Ascending aorta (tissue), 2 donors: ENCODE measurements at regions not wholly inside any gene's neighbourhood (a gene's known extent, or its start where the extent isn't known, plus 50 kb on each side); places are given as distances from the start of the nearest gene placed in this dataset.
"Not testable (repeated sequence)": the region's sequence is repeated elsewhere in the genome, so short reads cannot be mapped to it uniquely, and the experiment has no call there.

Source experiments
- DNase-seq, 2 donors: peaks; one replicate each; pipeline ENCODE4 v3.0.0-alpha.2; 2019; ENCODE audit warnings: low spot score in 2 of 2
- H3K27ac ChIP-seq, 2 donors: fragments of 200-600 bp; sonication (generic); one replicate each; pipeline ENCODE4 v1.5.1; 2016 to 2017; ENCODE audit warnings: mild to moderate bottlenecking in 1 of 2
- H3K27me3 ChIP-seq: fragments of 200-600 bp; sonication (generic); one replicate; pipeline ENCODE4 v1.5.1; 2017
- H3K36me3 ChIP-seq, 2 donors: fragments of 200-600 bp; sonication (generic); one replicate each; pipeline ENCODE4 v1.5.1; 2016
- H3K4me1 ChIP-seq, 2 donors: fragments of 200-600 bp; sonication (generic); one replicate each; pipeline ENCODE4 v1.5.1; 2016 to 2017; ENCODE audit warnings: mild to moderate bottlenecking in 1 of 2
- H3K4me3 ChIP-seq, 2 donors: fragments of 200-600 bp; sonication (generic); one replicate each; pipeline ENCODE4 v1.5.1; 2016 to 2017; ENCODE audit warnings: mild to moderate bottlenecking in 1 of 2
- H3K9me3 ChIP-seq, 2 donors: fragments of 200-600 bp; sonication (generic); one replicate each; pipeline ENCODE4 v1.5.1; 2016
- CTCF ChIP-seq, 3 experiments: fragments of 200-600 bp in 2 of 3; fragments of 450-650 bp in 1 of 3; sonication (generic) in 2 of 3; IDR thresholded peaks; one replicate each; pipeline ENCODE4 v1.5.1; 2016 to 2019; ENCODE audit warnings: antibody characterized with exemption in 3 of 3, mild to moderate bottlenecking in 1 of 3, moderate library complexity in 1 of 3
- intact Hi-C: fragments of 100-400 bp; cut with DNase I; formaldehyde crosslinking; loops from one replicate; pipeline ENCODE4 v1.15.1; 2023

GRCh38 chr13:46476174-46476573, 76.8 kb upstream of the LRCH1 start:
- Histone ChIP-seq H3K36me3 (no peaks in the 10 kb centered on the region), H3K4me1 (no peaks in the 10 kb centered on the region), H3K4me3 (no peak overlapping the region), H3K27ac (no peak overlapping the region), H3K9me3 (no peaks in the 10 kb centered on the region), H3K27me3 (no peaks in the 10 kb centered on the region)
- no peak for TF ChIP-seq CTCF (IDR thresholded peaks at IDR 0.05)
- intact Hi-C loops: no loop called here
- DNase-seq: no peak

GRCh38 chr13:46475541-46475991, 77.4 kb upstream of the LRCH1 start:
- Histone ChIP-seq H3K4me1 (no peaks in the 10 kb centered on the region), H3K36me3 (no peaks in the 10 kb centered on the region), H3K9me3 (no peaks in the 10 kb centered on the region), H3K27ac (no peak overlapping the region), H3K27me3 (no peaks in the 10 kb centered on the region), H3K4me3 (no peak overlapping the region)
- intact Hi-C loops: no loop called here
- TF ChIP-seq CTCF (IDR thresholded peaks at IDR 0.05): no peak
- DNase-seq: no peak

- TF ChIP-seq CTCF (IDR thresholded peaks at IDR 0.05): no peak
These were observed 79.2 kb upstream of the LRCH1 start for GRCh38 chr13:46473806-46474205.

DNA sequence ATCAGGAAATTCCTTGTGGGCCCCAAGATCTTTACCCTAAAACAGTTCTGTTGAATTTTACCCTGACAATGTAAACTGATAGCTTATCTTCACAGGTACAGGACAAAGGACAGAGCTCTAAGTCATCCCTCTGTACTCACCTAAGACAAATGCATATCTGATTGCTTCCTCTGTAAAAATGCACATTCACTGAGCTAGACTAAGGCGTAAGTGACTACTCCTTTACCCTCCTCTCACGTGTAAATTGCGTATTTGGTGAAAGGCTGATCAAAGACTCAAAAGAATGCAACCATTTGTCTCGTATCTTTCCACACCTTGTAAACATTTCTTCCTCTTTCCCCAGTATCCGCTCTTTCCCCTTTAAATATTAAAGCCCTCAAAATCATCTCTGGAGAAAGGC, 80.6 kb upstream of the LRCH1 start:
- no peaks in the 10 kb centered on the region for H3K27me3 ChIP-seq
- no peak for DNase-seq
- no peaks in the 10 kb centered on the region for H3K36me3 ChIP-seq
- H3K9me3 ChIP-seq: no peaks in the 10 kb centered on the region
- intact Hi-C loops: no loop called here
- no peak for TF ChIP-seq CTCF (IDR thresholded peaks at IDR 0.05)
- H3K4me3 ChIP-seq: no peak overlapping the region
- no peak overlapping the region for H3K27ac ChIP-seq
- peaks cover 0 to 9% of the 10 kb centered on the region in 2 donors for H3K4me1 ChIP-seq

More at GRCh38 chr13:46473806-46474205, 79.2 kb upstream of the LRCH1 start:
- Histone ChIP-seq H3K36me3 (no peaks in the 10 kb centered on the region), H3K27ac (no peak overlapping the region), H3K9me3 (no peaks in the 10 kb centered on the region), H3K27me3 (no peaks in the 10 kb centered on the region), H3K4me1 (peaks cover 0 to 2% of the 10 kb centered on the region in 2 donors), H3K4me3 (no peak overlapping the region)
- no peak for DNase-seq
- intact Hi-C loops: no loop called here

GRCh38 chr13:46469699-46470098, 82.6 kb upstream of the RUBCNL start:
- intact Hi-C loops: loop anchor here (2.0 kb wide), 1 partner anchor 19 kb away; no protein-coding TSS in a partner anchor
- not testable (repeated sequence) for H3K36me3 ChIP-seq, DNase-seq

DNA sequence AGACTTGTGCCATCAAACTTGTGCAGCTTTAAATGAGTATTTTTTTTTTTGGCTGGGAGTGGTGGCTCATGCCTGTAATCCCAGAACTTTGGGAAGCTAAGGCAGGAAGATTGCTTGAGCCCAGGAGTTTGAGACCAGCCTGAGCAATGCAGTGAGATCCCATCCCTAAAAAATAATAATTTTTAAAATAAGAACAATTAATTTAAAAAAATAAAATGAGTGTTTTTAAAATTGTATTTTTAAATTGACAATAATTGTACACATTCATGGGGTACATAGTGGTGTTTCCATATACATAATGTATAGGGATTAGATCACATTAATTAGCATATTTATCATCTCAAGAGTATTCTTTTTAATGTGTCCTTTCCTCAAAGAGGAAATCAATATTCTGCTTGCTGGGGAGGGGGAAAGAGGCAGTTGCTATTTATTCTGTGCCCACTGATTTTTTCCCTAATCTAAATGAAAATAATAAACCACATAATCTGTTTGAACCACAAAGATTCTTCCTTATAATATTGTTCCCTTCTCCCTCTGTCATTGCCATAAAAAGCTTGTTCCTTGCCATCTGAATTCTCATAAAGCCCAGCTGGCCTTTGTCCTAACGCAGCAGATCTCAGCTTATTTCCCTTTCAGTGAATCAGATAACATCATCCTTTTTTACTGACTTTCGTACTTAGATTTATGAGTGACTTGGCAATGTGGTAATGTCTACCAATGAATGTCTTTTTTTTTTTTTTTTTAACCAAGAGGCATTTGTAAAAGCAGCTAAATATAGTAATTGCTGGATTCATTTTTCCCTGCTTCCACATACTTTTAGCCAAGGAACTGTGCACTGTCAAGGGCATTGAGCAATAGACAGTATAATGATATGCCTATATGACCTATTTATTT, 81.8 kb upstream of the RUBCNL start:
- no peak for DNase-seq
- H3K4me1 ChIP-seq: peaks cover 0 to 9% of the 10 kb centered on the region in 2 donors
- no peak overlapping the region for H3K4me3 ChIP-seq
- peak overlapping the region; percentile 32 to 63 for H3K27ac ChIP-seq
- intact Hi-C loops: loop anchor here (2.0 kb wide), 1 partner anchor 20 kb away; no protein-coding TSS in a partner anchor
- H3K9me3 ChIP-seq: no peaks in the 10 kb centered on the region
- no peak for TF ChIP-seq CTCF (IDR thresholded peaks at IDR 0.05)
- H3K36me3 ChIP-seq: no peaks in the 10 kb centered on the region
- no peaks in the 10 kb centered on the region for H3K27me3 ChIP-seq

More at GRCh38 chr13:46469699-46470098, 82.6 kb upstream of the RUBCNL start:
- not testable (repeated sequence) for H3K27ac ChIP-seq, H3K9me3 ChIP-seq, H3K4me3 ChIP-seq, H3K27me3 ChIP-seq, H3K4me1 ChIP-seq

GRCh38 chr13:46467694-46468093, 80.6 kb upstream of the RUBCNL start:
- DNase-seq: peak in 1 of 2 donors; percentile 88
- not testable (repeated sequence) for H3K9me3 ChIP-seq, H3K36me3 ChIP-seq, H3K4me1 ChIP-seq, H3K27me3 ChIP-seq
- Histone ChIP-seq H3K27ac (peak overlapping the region; percentile 32 to 63), H3K4me3 (peak overlapping the region in 1 of 2 donors; percentile 15)
- intact Hi-C loops: loop anchor here (2.0 kb wide), 1 partner anchor 21 kb away; no protein-coding TSS in a partner anchor

- H3K4me1 ChIP-seq, H3K27ac ChIP-seq, H3K36me3 ChIP-seq, H3K9me3 ChIP-seq, H3K27me3 ChIP-seq, DNase-seq, H3K4me3 ChIP-seq, intact Hi-C loops: not testable (repeated sequence)
These were observed 79.0 kb upstream of the RUBCNL start for GRCh38 chr13:46466074-46466473.
